MM.1S (cell line): ENCODE measurements at regions not wholly inside any gene's neighbourhood (a gene's known extent, or its start where the extent isn't known, plus 50 kb on each side); places are given as distances from the start of the nearest gene placed in this dataset.

Experiments
- EZH2 ChIP-seq: fragments of 300-600 bp; sonication (generic); optimal IDR thresholded peaks from 2 replicates; pipeline ENCODE3; 2017; ENCODE audit warnings: low read depth, mild to moderate bottlenecking, antibody characterized with exemption, low read length, mixed read lengths
- TF ChIP-seq, protein P1 (sequence below): fragments of 300-600 bp; sonication (generic); IDR thresholded peaks from 2 replicates; pipeline ENCODE4 v1.5.1; 2016; ENCODE audit warnings: antibody characterized with exemption, low read length, mixed read lengths

DNA sequence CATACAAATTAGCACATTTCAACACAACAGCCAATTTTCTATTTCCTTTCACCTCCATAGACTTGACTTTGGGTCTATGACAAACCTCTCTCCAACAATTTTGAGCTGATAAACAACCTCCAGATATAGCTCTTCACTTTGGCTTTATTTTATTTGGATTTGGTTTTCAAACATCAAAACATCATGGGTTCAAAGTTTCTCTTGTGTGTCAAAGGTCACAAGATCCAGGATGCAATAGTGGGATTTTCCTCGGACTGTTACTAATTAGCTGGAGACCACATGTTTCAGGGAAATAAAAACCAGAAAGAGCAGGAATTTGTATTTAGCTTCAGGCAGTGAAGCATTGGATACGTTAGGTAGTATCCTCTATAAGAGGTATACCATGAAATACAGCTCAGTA is 351.0 kb upstream of the SOX9 start:
- TF ChIP-seq, protein P1, sequence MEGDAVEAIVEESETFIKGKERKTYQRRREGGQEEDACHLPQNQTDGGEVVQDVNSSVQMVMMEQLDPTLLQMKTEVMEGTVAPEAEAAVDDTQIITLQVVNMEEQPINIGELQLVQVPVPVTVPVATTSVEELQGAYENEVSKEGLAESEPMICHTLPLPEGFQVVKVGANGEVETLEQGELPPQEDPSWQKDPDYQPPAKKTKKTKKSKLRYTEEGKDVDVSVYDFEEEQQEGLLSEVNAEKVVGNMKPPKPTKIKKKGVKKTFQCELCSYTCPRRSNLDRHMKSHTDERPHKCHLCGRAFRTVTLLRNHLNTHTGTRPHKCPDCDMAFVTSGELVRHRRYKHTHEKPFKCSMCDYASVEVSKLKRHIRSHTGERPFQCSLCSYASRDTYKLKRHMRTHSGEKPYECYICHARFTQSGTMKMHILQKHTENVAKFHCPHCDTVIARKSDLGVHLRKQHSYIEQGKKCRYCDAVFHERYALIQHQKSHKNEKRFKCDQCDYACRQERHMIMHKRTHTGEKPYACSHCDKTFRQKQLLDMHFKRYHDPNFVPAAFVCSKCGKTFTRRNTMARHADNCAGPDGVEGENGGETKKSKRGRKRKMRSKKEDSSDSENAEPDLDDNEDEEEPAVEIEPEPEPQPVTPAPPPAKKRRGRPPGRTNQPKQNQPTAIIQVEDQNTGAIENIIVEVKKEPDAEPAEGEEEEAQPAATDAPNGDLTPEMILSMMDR: no peak
- TF ChIP-seq EZH2: no peak
